ENCODE measurements at regions not wholly inside any gene's neighbourhood (a gene's known extent, or its start where the extent isn't known, plus 50 kb on each side); places are given as distances from the start of the nearest gene placed in this dataset.

DNA sequence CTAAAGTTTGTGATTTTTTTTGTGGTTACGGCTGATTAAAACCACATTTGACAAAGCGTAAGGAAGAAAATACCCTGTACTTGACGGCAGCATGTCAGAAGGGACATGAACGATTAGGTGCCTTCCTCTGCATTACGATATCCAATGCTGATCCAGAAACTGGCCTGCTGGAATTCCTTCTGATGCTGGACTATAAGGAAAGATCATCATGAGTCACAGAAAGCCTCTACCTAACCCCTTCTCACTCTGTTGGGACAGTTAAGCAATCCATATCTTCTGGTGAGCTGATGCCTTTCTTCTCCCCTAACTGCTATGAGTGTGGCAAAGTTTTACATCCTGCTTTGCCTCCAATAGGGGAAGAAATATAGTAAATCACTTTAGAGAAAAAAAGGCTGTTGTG lies 78.4 kb upstream of the PAPPA start:
- H3K4me1 ChIP-seq (ENCODE audit: control insufficient read depth, insufficient read depth, low read length) = no peaks in the 10 kb centered on the region
- H3K27me3 ChIP-seq (ENCODE audit: control insufficient read depth, insufficient read depth, low read length) = no peaks in the 10 kb centered on the region
- in situ Hi-C loops (cut with HindIII; ENCODE audit: low pct_unique_long_range_greater_than_20kb, low sequenced_read_pairs) = no loop called here
- no peaks in the 10 kb centered on the region for H3K36me3 ChIP-seq (ENCODE audit: control insufficient read depth, insufficient read depth, low read length)
- H3K4me3 ChIP-seq (ENCODE audit: low read depth in 2 of 2, low read length in 2 of 2) = no peak overlapping the region
- no peak for DNase-seq (ENCODE audit: low read depth, low spot score)
- no peak overlapping the region for H3K27ac ChIP-seq (ENCODE audit: low read length)
- intact Hi-C loops (cut with micrococcal nuclease; ENCODE audit: unreplicated experiment) = no loop called here
- no peak for ATAC-seq
- BruUV-seq (replicated peaks) = no TSS peak
- CTCF ChIA-PET = no interaction called here
- H3K9me3 ChIP-seq (ENCODE audit: control insufficient read depth, insufficient read depth, low read depth, low read length) = no peaks in the 10 kb centered on the region
- TF ChIP-seq, protein P1, sequence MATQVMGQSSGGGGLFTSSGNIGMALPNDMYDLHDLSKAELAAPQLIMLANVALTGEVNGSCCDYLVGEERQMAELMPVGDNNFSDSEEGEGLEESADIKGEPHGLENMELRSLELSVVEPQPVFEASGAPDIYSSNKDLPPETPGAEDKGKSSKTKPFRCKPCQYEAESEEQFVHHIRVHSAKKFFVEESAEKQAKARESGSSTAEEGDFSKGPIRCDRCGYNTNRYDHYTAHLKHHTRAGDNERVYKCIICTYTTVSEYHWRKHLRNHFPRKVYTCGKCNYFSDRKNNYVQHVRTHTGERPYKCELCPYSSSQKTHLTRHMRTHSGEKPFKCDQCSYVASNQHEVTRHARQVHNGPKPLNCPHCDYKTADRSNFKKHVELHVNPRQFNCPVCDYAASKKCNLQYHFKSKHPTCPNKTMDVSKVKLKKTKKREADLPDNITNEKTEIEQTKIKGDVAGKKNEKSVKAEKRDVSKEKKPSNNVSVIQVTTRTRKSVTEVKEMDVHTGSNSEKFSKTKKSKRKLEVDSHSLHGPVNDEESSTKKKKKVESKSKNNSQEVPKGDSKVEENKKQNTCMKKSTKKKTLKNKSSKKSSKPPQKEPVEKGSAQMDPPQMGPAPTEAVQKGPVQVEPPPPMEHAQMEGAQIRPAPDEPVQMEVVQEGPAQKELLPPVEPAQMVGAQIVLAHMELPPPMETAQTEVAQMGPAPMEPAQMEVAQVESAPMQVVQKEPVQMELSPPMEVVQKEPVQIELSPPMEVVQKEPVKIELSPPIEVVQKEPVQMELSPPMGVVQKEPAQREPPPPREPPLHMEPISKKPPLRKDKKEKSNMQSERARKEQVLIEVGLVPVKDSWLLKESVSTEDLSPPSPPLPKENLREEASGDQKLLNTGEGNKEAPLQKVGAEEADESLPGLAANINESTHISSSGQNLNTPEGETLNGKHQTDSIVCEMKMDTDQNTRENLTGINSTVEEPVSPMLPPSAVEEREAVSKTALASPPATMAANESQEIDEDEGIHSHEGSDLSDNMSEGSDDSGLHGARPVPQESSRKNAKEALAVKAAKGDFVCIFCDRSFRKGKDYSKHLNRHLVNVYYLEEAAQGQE (IDR thresholded peaks at IDR 0.05; ENCODE audit: insufficient read depth in 1 of 2, low read depth in 2 of 2, low read length in 1 of 2) = no peak
- TF ChIP-seq SIN3A (IDR thresholded peaks at IDR 0.05; ENCODE audit: borderline replicate concordance, insufficient read depth, low read depth, low read length) (no peak), TCF7L2 (IDR thresholded peaks at IDR 0.05; ENCODE audit: low read depth, low read length) (no peak), POLR2AphosphoS5 (IDR thresholded peaks at IDR 0.05; ENCODE audit: low read depth, low read length) (no peak)
- TF ChIP-seq, protein P2, sequence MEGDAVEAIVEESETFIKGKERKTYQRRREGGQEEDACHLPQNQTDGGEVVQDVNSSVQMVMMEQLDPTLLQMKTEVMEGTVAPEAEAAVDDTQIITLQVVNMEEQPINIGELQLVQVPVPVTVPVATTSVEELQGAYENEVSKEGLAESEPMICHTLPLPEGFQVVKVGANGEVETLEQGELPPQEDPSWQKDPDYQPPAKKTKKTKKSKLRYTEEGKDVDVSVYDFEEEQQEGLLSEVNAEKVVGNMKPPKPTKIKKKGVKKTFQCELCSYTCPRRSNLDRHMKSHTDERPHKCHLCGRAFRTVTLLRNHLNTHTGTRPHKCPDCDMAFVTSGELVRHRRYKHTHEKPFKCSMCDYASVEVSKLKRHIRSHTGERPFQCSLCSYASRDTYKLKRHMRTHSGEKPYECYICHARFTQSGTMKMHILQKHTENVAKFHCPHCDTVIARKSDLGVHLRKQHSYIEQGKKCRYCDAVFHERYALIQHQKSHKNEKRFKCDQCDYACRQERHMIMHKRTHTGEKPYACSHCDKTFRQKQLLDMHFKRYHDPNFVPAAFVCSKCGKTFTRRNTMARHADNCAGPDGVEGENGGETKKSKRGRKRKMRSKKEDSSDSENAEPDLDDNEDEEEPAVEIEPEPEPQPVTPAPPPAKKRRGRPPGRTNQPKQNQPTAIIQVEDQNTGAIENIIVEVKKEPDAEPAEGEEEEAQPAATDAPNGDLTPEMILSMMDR (IDR thresholded peaks at IDR 0.05) = no peak
- POLR2A ChIA-PET = no interaction called here

DNA sequence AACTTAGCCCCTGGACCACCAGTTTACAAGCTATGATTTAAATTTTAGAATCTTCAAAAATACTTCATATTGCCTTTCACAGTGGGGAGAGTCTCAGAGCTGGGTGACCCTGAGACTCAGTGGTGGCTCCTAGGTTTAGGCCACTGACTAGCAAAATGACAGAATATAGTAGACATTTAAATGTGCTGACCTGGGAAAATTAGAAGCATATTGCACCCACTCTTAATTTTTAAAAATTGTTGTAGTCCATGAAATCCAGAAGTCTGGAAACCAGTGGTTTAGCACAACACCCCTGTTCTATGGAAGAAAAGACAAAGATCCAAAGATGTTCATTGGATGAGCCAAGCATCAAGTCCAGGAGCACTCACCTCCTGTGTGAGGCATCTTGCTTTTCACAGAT lies 75.0 kb upstream of the PAPPA start:
- Histone ChIP-seq H3K36me3 (ENCODE audit: control insufficient read depth, insufficient read depth, low read length) (no peaks in the 10 kb centered on the region), H3K9me3 (ENCODE audit: control insufficient read depth, insufficient read depth, low read depth, low read length) (no peaks in the 10 kb centered on the region), H3K4me1 (ENCODE audit: control insufficient read depth, insufficient read depth, low read length) (no peaks in the 10 kb centered on the region), H3K4me3 (ENCODE audit: low read depth in 2 of 2, low read length in 2 of 2) (no peak overlapping the region), H3K27me3 (ENCODE audit: control insufficient read depth, insufficient read depth, low read length) (no peaks in the 10 kb centered on the region), H3K27ac (ENCODE audit: low read length) (no peak overlapping the region)
- BruUV-seq (replicated peaks) = no TSS peak
- ChIA-PET CTCF (no interaction called here), POLR2A (no interaction called here)
- no peak for DNase-seq (ENCODE audit: low read depth, low spot score)
- in situ Hi-C loops (cut with HindIII; ENCODE audit: low pct_unique_long_range_greater_than_20kb, low sequenced_read_pairs) (no loop called here), intact Hi-C loops (cut with micrococcal nuclease; ENCODE audit: unreplicated experiment) (no loop called here)
- no peak for TF ChIP-seq POLR2AphosphoS5 (IDR thresholded peaks at IDR 0.05; ENCODE audit: low read depth, low read length)
- no peak for ATAC-seq

DNA sequence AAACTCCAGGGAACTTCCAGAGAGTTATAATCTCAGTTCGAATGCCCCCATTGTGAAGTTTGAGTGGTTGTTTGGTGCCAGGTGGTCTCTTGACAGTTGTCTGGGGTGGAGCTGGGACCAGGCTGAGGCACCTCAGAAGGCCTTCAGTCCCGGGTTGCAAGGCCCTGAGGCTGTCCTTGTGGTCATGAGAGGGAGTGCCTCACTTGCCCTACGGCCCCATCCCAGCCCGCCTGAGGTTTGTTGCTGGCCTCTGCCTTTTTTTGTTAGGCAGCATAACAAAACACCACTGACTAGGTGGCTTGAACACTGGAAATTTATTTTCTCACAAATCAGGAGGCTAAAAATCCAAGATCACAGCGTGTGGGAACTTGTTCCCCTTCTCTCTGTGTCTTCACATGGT lies 73.0 kb upstream of the PAPPA start:
- Histone ChIP-seq H3K36me3 (ENCODE audit: control insufficient read depth, insufficient read depth, low read length) (no peaks in the 10 kb centered on the region), H3K4me3 (ENCODE audit: low read depth in 2 of 2, low read length in 2 of 2) (no peak overlapping the region), H3K9me3 (ENCODE audit: control insufficient read depth, insufficient read depth, low read depth, low read length) (no peaks in the 10 kb centered on the region), H3K4me1 (ENCODE audit: control insufficient read depth, insufficient read depth, low read length) (no peaks in the 10 kb centered on the region), H3K27ac (ENCODE audit: low read length) (no peak overlapping the region), H3K27me3 (ENCODE audit: control insufficient read depth, insufficient read depth, low read length) (no peaks in the 10 kb centered on the region)
- no TSS peak for BruUV-seq (replicated peaks)
- no peak for TF ChIP-seq TCF7L2 (IDR thresholded peaks at IDR 0.05; ENCODE audit: low read depth, low read length)
- TF ChIP-seq SIN3A (IDR thresholded peaks at IDR 0.05; ENCODE audit: borderline replicate concordance, insufficient read depth, low read depth, low read length) = no peak
- TF ChIP-seq, protein P1 (IDR thresholded peaks at IDR 0.05; ENCODE audit: insufficient read depth in 1 of 2, low read depth in 2 of 2, low read length in 1 of 2) = no peak
- TF ChIP-seq POLR2AphosphoS5 (IDR thresholded peaks at IDR 0.05; ENCODE audit: low read depth, low read length) = no peak
- TF ChIP-seq, protein P2 (IDR thresholded peaks at IDR 0.05) = no peak
- CTCF ChIA-PET = no interaction called here
- DNase-seq (ENCODE audit: low read depth, low spot score) (no peak), ATAC-seq (no peak)
- in situ Hi-C loops (cut with HindIII; ENCODE audit: low pct_unique_long_range_greater_than_20kb, low sequenced_read_pairs) (no loop called here), intact Hi-C loops (cut with micrococcal nuclease; ENCODE audit: unreplicated experiment) (no loop called here)
- POLR2A ChIA-PET = no interaction called here
